ENCODE measurements at regions not wholly inside any gene's neighbourhood (a gene's known extent, or its start where the extent isn't known, plus 50 kb on each side); places are given as distances from the start of the nearest gene placed in this dataset.

GRCh38 chr4:138499627-138500026, 257.5 kb upstream of the SLC7A11 start:
- Histone ChIP-seq H2AFZ (ENCODE audit: low read length, unreplicated experiment) (no peak overlapping the region), H3K4me3 (ENCODE audit: low read depth, low read length) (no peak overlapping the region), H3K79me2 (ENCODE audit: control insufficient read depth, insufficient read depth, low read length, unreplicated experiment) (no peaks in the 10 kb centered on the region), H3K27me3 (ENCODE audit: insufficient read depth, low read length) (peaks cover 3% of the 10 kb centered on the region; the same call in 1 of the 2 replicates), H3K4me1 (ENCODE audit: control insufficient read depth, insufficient read depth, low read length, unreplicated experiment) (no peaks in the 10 kb centered on the region), H3K36me3 (ENCODE audit: insufficient read depth, low read length) (no peaks in the 10 kb centered on the region), H3K27ac (ENCODE audit: low read depth, low read length) (no peak overlapping the region)

- H3K4me3 ChIP-seq (ENCODE audit: low read depth, low read length) = no peak overlapping the region
- no peak overlapping the region for H2AFZ ChIP-seq (ENCODE audit: low read length, unreplicated experiment)
- H3K79me2 ChIP-seq (ENCODE audit: control insufficient read depth, insufficient read depth, low read length, unreplicated experiment) = no peaks in the 10 kb centered on the region
- no peaks in the 10 kb centered on the region for H3K4me1 ChIP-seq (ENCODE audit: control insufficient read depth, insufficient read depth, low read length, unreplicated experiment)
- H3K27me3 ChIP-seq (ENCODE audit: insufficient read depth, low read length) = peaks cover 3% of the 10 kb centered on the region; the same call in 1 of the 2 replicates
- H3K27ac ChIP-seq (ENCODE audit: low read depth, low read length) = no peak overlapping the region
- H3K36me3 ChIP-seq (ENCODE audit: insufficient read depth, low read length) = no peaks in the 10 kb centered on the region
Measured at GRCh38 chr4:138494931-138495330, 252.8 kb upstream of the SLC7A11 start.

- no peaks in the 10 kb centered on the region for H3K4me1 ChIP-seq (ENCODE audit: control insufficient read depth, insufficient read depth, low read length, unreplicated experiment)
- peaks cover 3% of the 10 kb centered on the region; the same call in 1 of the 2 replicates for H3K27me3 ChIP-seq (ENCODE audit: insufficient read depth, low read length)
- no peak overlapping the region for H3K4me3 ChIP-seq (ENCODE audit: low read depth, low read length)
- H3K27ac ChIP-seq (ENCODE audit: low read depth, low read length) = no peak overlapping the region
- H2AFZ ChIP-seq (ENCODE audit: low read length, unreplicated experiment) = no peak overlapping the region
- no peaks in the 10 kb centered on the region for H3K36me3 ChIP-seq (ENCODE audit: insufficient read depth, low read length)
- no peaks in the 10 kb centered on the region for H3K79me2 ChIP-seq (ENCODE audit: control insufficient read depth, insufficient read depth, low read length, unreplicated experiment)
Measured at GRCh38 chr4:138494116-138494515, 252.0 kb upstream of the SLC7A11 start.

- Histone ChIP-seq H3K4me1 (ENCODE audit: control insufficient read depth, insufficient read depth, low read length, unreplicated experiment) (peaks cover 10% of the 10 kb centered on the region), H3K79me2 (ENCODE audit: control insufficient read depth, insufficient read depth, low read length, unreplicated experiment) (no peaks in the 10 kb centered on the region), H3K27me3 (ENCODE audit: insufficient read depth, low read length) (peaks cover 2% of the 10 kb centered on the region; the same call in 1 of the 2 replicates), H3K36me3 (ENCODE audit: insufficient read depth, low read length) (no peaks in the 10 kb centered on the region), H2AFZ (ENCODE audit: low read length, unreplicated experiment) (no peak overlapping the region), H3K27ac (ENCODE audit: low read depth, low read length) (no peak overlapping the region), H3K4me3 (ENCODE audit: low read depth, low read length) (no peak overlapping the region)
Measured at GRCh38 chr4:138492176-138492575, 250.0 kb upstream of the SLC7A11 start.

GRCh38 chr4:138488533-138488932, 246.4 kb upstream of the SLC7A11 start:
- Histone ChIP-seq H3K4me3 (ENCODE audit: low read depth, low read length) (no peak overlapping the region), H3K36me3 (ENCODE audit: insufficient read depth, low read length) (no peaks in the 10 kb centered on the region), H3K27ac (ENCODE audit: low read depth, low read length) (no peak overlapping the region), H3K27me3 (ENCODE audit: insufficient read depth, low read length) (no peaks in the 10 kb centered on the region), H3K79me2 (ENCODE audit: control insufficient read depth, insufficient read depth, low read length, unreplicated experiment) (no peaks in the 10 kb centered on the region), H3K4me1 (ENCODE audit: control insufficient read depth, insufficient read depth, low read length, unreplicated experiment) (peaks cover 10% of the 10 kb centered on the region), H2AFZ (ENCODE audit: low read length, unreplicated experiment) (peak overlapping the region; percentile 51)

- H3K4me3 ChIP-seq (ENCODE audit: low read depth, low read length) = no peak overlapping the region
- no peak overlapping the region for H3K27ac ChIP-seq (ENCODE audit: low read depth, low read length)
- H2AFZ ChIP-seq (ENCODE audit: low read length, unreplicated experiment) = peak overlapping the region; percentile 51
- H3K27me3 ChIP-seq (ENCODE audit: insufficient read depth, low read length) = no peaks in the 10 kb centered on the region
- peaks cover 10% of the 10 kb centered on the region for H3K4me1 ChIP-seq (ENCODE audit: control insufficient read depth, insufficient read depth, low read length, unreplicated experiment)
- H3K36me3 ChIP-seq (ENCODE audit: insufficient read depth, low read length) = no peaks in the 10 kb centered on the region
- no peaks in the 10 kb centered on the region for H3K79me2 ChIP-seq (ENCODE audit: control insufficient read depth, insufficient read depth, low read length, unreplicated experiment)
Measured at GRCh38 chr4:138487670-138488069, 245.5 kb upstream of the SLC7A11 start.

- no peaks in the 10 kb centered on the region for H3K79me2 ChIP-seq (ENCODE audit: control insufficient read depth, insufficient read depth, low read length, unreplicated experiment)
- no peak overlapping the region for H3K27ac ChIP-seq (ENCODE audit: low read depth, low read length)
- no peak overlapping the region for H2AFZ ChIP-seq (ENCODE audit: low read length, unreplicated experiment)
- H3K36me3 ChIP-seq (ENCODE audit: insufficient read depth, low read length) = no peaks in the 10 kb centered on the region
- peaks cover 10% of the 10 kb centered on the region for H3K4me1 ChIP-seq (ENCODE audit: control insufficient read depth, insufficient read depth, low read length, unreplicated experiment)
- no peak overlapping the region for H3K4me3 ChIP-seq (ENCODE audit: low read depth, low read length)
- H3K27me3 ChIP-seq (ENCODE audit: insufficient read depth, low read length) = no peaks in the 10 kb centered on the region
Measured at GRCh38 chr4:138487230-138487629, 245.1 kb upstream of the SLC7A11 start.

GRCh38 chr4:138485498-138485897, 243.3 kb upstream of the SLC7A11 start:
- Histone ChIP-seq H3K79me2 (ENCODE audit: control insufficient read depth, insufficient read depth, low read length, unreplicated experiment) (no peaks in the 10 kb centered on the region), H3K4me3 (ENCODE audit: low read depth, low read length) (no peak overlapping the region), H3K36me3 (ENCODE audit: insufficient read depth, low read length) (no peaks in the 10 kb centered on the region), H3K27ac (ENCODE audit: low read depth, low read length) (no peak overlapping the region), H3K27me3 (ENCODE audit: insufficient read depth, low read length) (no peaks in the 10 kb centered on the region), H3K4me1 (ENCODE audit: control insufficient read depth, insufficient read depth, low read length, unreplicated experiment) (peaks cover 10% of the 10 kb centered on the region), H2AFZ (ENCODE audit: low read length, unreplicated experiment) (no peak overlapping the region)

- H3K4me3 ChIP-seq (ENCODE audit: low read depth, low read length) = no peak overlapping the region
- no peaks in the 10 kb centered on the region for H3K27me3 ChIP-seq (ENCODE audit: insufficient read depth, low read length)
- H3K79me2 ChIP-seq (ENCODE audit: control insufficient read depth, insufficient read depth, low read length, unreplicated experiment) = no peaks in the 10 kb centered on the region
- H3K4me1 ChIP-seq (ENCODE audit: control insufficient read depth, insufficient read depth, low read length, unreplicated experiment) = no peaks in the 10 kb centered on the region
- H3K36me3 ChIP-seq (ENCODE audit: insufficient read depth, low read length) = no peaks in the 10 kb centered on the region
- no peak overlapping the region for H2AFZ ChIP-seq (ENCODE audit: low read length, unreplicated experiment)
- H3K27ac ChIP-seq (ENCODE audit: low read depth, low read length) = no peak overlapping the region
Measured at GRCh38 chr4:138475116-138475515, 233.0 kb upstream of the SLC7A11 start.

- Histone ChIP-seq H3K27me3 (ENCODE audit: insufficient read depth, low read length) (no peaks in the 10 kb centered on the region), H3K4me1 (ENCODE audit: control insufficient read depth, insufficient read depth, low read length, unreplicated experiment) (no peaks in the 10 kb centered on the region)
Measured at GRCh38 chr4:138473339-138473738, 231.2 kb upstream of the SLC7A11 start.

GRCh38 chr4:138460477-138461414, 218.6 kb upstream of the SLC7A11 start:
- H2AFZ ChIP-seq (ENCODE audit: low read length, unreplicated experiment) = no peak overlapping the region
- no peaks in the 10 kb centered on the region for H3K27me3 ChIP-seq (ENCODE audit: insufficient read depth, low read length)
- no peaks in the 10 kb centered on the region for H3K36me3 ChIP-seq (ENCODE audit: insufficient read depth, low read length)
- no peaks in the 10 kb centered on the region for H3K4me1 ChIP-seq (ENCODE audit: control insufficient read depth, insufficient read depth, low read length, unreplicated experiment)
- H3K4me3 ChIP-seq (ENCODE audit: low read depth, low read length) = no peak overlapping the region
- no peak overlapping the region for H3K27ac ChIP-seq (ENCODE audit: low read depth, low read length)
- H3K79me2 ChIP-seq (ENCODE audit: control insufficient read depth, insufficient read depth, low read length, unreplicated experiment) = no peaks in the 10 kb centered on the region

More at GRCh38 chr4:138473339-138473738, 231.2 kb upstream of the SLC7A11 start:
- no peak overlapping the region for H3K4me3 ChIP-seq (ENCODE audit: low read depth, low read length)
- H2AFZ ChIP-seq (ENCODE audit: low read length, unreplicated experiment) = no peak overlapping the region
- H3K36me3 ChIP-seq (ENCODE audit: insufficient read depth, low read length) = no peaks in the 10 kb centered on the region
- no peak overlapping the region for H3K27ac ChIP-seq (ENCODE audit: low read depth, low read length)
- H3K79me2 ChIP-seq (ENCODE audit: control insufficient read depth, insufficient read depth, low read length, unreplicated experiment) = no peaks in the 10 kb centered on the region
